ENCODE measurements at regions not wholly inside any gene's neighbourhood (a gene's known extent, or its start where the extent isn't known, plus 50 kb on each side); places are given as distances from the start of the nearest gene placed in this dataset.

DNA sequence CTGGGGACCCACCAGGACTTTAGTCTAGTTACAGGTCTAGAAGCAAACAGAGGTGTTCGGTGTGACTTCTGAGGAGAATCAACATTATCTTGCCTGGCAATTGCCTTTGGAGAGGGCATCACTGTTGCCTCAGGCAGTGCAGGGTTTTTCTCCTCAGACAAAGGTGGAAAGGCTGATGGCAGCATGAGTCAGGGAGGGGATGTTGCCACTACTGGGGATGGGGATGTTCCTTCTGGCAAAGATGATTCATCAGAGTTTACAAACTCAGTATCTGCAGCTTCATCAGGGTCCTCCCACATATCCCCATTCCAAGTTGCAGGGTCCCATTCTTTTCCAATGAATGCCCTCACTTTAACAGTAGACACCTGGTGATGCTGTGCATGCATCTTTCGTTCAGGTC, 91.3 kb upstream of the GALNTL6 start (continued):
- TF ChIP-seq RXRA (IDR thresholded peaks at IDR 0.05; ENCODE audit: insufficient read depth, low read depth, low read length) (no peak), KDM1A (IDR thresholded peaks at IDR 0.05; ENCODE audit: borderline replicate concordance, low read length) (no peak), HDAC6 (IDR thresholded peaks at IDR 0.05; ENCODE audit: low read depth, low read length) (no peak), SP4 (IDR thresholded peaks at IDR 0.05; ENCODE audit: low read length) (no peak), CHD2 (IDR thresholded peaks at IDR 0.05; ENCODE audit: low read length) (no peak)
